B cell (primary cell): ENCODE measurements at regions not wholly inside any gene's neighbourhood (a gene's known extent, or its start where the extent isn't known, plus 50 kb on each side); places are given as distances from the start of the nearest gene placed in this dataset.

Source experiments
- EZH2 ChIP-seq: IDR thresholded peaks from 2 replicates; pipeline ENCODE4 v1.6.1; 2012; ENCODE audit warnings: borderline replicate concordance, low read depth, mild to moderate bottlenecking, moderate library complexity, low read length; ENCODE audit not compliant: insufficient read depth, poor library complexity, severe bottlenecking
- TF ChIP-seq, protein P1 (sequence below): fragments of 200-600 bp; IDR thresholded peaks from one replicate; pipeline ENCODE4 v1.8.0; 2022; ENCODE audit warnings: antibody characterized with exemption, mild to moderate bottlenecking

DNA sequence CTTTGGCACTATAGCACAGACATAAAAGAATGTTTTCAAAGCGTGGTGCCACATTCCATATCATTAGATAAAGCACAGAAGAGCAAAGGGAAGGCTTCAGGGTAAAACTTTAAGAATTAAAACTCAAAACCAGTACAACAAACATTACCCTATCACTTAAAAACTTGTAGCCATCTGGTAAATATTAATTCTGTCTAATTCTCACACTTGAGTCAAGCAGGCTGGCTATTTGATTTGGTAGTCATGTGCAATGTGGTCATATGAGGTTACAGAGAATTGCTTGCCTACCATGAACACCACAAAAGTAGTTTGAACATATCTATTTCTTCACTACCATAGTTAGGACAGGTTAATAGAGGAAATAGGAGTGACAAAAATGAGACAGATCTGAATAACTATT lies 244.9 kb downstream of the IRS1 start:
- TF ChIP-seq, protein P1, sequence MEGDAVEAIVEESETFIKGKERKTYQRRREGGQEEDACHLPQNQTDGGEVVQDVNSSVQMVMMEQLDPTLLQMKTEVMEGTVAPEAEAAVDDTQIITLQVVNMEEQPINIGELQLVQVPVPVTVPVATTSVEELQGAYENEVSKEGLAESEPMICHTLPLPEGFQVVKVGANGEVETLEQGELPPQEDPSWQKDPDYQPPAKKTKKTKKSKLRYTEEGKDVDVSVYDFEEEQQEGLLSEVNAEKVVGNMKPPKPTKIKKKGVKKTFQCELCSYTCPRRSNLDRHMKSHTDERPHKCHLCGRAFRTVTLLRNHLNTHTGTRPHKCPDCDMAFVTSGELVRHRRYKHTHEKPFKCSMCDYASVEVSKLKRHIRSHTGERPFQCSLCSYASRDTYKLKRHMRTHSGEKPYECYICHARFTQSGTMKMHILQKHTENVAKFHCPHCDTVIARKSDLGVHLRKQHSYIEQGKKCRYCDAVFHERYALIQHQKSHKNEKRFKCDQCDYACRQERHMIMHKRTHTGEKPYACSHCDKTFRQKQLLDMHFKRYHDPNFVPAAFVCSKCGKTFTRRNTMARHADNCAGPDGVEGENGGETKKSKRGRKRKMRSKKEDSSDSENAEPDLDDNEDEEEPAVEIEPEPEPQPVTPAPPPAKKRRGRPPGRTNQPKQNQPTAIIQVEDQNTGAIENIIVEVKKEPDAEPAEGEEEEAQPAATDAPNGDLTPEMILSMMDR, result no peak
- no peak for TF ChIP-seq EZH2
